ENCODE measurements at regions not wholly inside any gene's neighbourhood (a gene's known extent, or its start where the extent isn't known, plus 50 kb on each side); places are given as distances from the start of the nearest gene placed in this dataset.
"Not testable (repeated sequence)": the region's sequence is repeated elsewhere in the genome, so short reads cannot be mapped to it uniquely, and the experiment has no call there.

DNA sequence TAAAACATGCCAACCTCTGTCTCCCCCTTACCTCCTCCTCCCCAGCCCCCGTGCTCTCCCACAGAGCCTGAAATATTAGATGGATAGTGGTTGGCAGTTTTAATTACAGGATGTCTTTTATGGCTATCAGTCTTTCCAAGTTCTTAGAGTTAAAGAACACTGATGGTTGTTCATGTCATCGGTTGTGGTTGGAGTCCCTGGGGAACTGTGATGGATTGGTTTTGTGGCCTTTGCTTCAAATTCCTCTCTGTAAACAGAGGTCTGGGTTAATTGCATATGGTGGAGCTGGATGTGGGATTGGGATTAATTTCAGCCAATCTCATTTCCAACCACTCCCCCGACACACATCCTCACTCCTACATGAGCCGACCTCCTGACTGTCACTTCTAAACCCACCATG is 164.5 kb upstream of the PROK2 start:
- H3K4me3 ChIP-seq (ENCODE audit: control insufficient read depth, low read depth, low read length) = no peak overlapping the region
- DNase-seq (ENCODE audit: low read depth) = no peak
- TF ChIP-seq, protein P1, sequence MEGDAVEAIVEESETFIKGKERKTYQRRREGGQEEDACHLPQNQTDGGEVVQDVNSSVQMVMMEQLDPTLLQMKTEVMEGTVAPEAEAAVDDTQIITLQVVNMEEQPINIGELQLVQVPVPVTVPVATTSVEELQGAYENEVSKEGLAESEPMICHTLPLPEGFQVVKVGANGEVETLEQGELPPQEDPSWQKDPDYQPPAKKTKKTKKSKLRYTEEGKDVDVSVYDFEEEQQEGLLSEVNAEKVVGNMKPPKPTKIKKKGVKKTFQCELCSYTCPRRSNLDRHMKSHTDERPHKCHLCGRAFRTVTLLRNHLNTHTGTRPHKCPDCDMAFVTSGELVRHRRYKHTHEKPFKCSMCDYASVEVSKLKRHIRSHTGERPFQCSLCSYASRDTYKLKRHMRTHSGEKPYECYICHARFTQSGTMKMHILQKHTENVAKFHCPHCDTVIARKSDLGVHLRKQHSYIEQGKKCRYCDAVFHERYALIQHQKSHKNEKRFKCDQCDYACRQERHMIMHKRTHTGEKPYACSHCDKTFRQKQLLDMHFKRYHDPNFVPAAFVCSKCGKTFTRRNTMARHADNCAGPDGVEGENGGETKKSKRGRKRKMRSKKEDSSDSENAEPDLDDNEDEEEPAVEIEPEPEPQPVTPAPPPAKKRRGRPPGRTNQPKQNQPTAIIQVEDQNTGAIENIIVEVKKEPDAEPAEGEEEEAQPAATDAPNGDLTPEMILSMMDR (IDR thresholded peaks at IDR 0.05; ENCODE audit: control insufficient read depth, insufficient read depth, low read depth, low read length, missing control alignments) = no peak

DNA sequence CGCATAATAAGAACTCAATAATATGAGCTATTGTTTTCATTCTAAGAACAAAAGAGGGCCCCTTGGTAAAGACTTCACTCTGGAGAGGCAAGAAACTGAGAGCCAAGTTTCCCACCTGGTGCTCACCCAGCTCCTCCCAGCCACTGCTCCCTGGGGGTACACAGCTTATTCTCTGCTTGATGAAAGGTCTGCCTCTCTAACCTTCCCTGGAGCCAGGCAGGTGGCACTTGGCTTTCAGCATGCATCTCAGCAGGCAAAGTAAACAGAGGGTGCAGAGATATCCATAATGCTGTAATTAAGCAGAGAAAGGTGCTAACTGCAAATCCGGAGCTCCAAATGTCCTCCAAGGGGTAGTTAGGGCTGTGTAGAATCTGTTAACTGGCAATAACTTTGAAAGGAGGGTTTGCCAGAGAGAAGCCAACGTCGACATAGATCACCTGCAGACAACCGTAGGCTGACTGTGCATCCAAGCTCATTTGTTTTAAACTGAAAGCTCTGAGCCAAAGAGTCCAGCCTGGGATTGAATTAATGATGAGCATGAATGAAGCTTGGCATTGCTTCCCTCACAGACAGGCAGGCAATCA is 159.6 kb upstream of the PROK2 start:
- DNase-seq (ENCODE audit: low read depth) = no peak
- H3K4me3 ChIP-seq (ENCODE audit: control insufficient read depth, low read depth, low read length) = no peak overlapping the region
- TF ChIP-seq, protein P1 (IDR thresholded peaks at IDR 0.05; ENCODE audit: control insufficient read depth, insufficient read depth, low read depth, low read length, missing control alignments) = no peak

DNA sequence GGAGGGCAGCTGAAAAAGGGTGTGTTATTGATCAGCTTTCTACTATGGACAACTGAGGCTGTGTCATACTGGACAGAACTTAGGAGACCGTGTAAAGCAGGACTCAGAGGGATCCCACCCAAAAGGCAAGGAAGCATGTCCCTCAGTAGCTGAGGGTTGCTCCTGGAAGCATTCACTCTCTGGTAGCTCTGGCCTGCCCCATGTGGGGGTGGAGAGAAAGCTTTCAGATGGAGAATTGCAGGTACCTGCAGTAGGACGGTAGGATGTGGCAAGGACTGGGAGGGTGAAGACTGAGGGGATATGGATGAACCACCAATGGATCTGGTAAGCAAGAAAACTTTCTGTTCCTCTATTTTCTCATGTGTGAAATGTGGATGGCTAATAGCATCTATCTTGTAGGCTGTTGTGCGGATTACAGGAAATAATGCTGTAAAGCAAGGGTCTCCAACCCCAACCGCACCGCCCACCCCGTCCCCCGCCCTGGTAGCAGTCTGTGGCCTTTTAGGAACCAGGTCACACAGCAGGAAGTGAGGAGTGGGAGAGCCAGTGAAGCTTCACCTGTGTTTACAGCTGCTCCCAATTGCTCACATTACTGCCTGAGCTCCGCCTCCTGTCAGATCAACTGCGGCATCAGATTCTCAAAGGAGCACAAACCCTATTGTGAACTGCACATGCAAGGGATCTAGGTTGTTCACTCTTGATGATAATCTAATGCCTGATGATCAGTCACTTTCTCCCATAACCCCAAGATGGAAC is 157.7 kb upstream of the PROK2 start:
- DNase-seq (ENCODE audit: low read depth) = no peak
- H3K4me3 ChIP-seq (ENCODE audit: control insufficient read depth, low read depth, low read length) = no peak overlapping the region
- TF ChIP-seq, protein P1 (IDR thresholded peaks at IDR 0.05; ENCODE audit: control insufficient read depth, insufficient read depth, low read depth, low read length, missing control alignments) = no peak

DNA sequence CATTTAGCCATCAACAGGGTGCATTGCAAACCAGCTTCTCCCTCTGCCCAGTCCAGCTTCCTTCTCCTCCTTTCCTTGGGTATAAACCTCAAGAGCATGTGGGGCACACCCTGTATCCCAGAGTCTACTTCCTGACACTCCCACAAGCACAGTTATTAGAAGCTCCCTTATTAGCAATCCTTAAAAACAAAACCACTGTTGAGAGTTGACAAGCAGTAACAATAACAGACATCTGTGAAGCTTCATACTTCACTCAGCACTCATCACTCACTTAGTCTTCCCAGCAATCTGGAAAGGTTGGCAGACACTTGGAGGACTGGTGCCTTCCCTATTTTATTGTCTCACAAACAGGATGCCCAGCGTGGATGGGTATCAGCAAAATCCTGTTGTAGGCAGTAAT is 155.5 kb upstream of the PROK2 start:
- TF ChIP-seq, protein P1 (IDR thresholded peaks at IDR 0.05; ENCODE audit: control insufficient read depth, insufficient read depth, low read depth, low read length, missing control alignments) = no peak
- DNase-seq (ENCODE audit: low read depth) = no peak
- H3K4me3 ChIP-seq (ENCODE audit: control insufficient read depth, low read depth, low read length) = no peak overlapping the region

DNA sequence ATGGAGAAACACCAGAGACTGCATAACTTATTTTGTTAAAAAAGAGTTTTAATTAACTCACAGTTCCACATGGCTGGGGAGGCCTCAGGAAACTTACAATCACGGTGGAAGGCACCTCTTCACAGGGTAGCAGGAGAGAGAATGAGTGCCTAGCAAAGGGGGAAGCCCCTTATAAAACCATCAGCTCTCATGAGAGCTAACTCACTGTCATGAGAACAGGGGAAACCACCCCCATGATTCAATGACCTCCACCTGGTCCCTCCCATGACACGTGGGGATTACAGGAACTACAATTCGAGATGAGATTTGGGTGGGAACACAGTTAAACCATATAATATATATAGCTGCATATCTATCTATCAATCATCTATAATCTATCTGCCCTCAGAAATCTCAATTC is 153.1 kb upstream of the PROK2 start:
- DNase-seq (ENCODE audit: low read depth); H3K4me3 ChIP-seq (ENCODE audit: control insufficient read depth, low read depth, low read length): not testable (repeated sequence)

DNA sequence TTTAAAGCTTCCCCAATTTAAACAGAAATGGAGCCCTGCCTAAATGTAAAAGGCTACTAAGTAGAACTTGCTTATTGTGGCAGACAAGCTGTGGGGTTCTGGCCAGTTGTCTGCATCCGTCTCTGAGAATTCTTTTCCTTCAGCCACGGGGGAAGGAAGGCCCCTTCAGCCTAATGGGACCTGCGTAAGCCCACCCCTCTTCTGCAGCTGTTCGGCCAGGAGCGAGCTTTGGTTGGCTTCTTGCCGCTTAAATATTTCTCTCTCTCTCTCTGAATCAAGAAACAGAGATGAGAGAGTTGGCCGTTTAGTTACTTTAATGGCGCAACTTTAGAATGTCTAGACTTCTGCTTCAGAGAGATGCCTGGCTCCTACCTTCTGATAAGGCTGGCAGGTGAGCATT is 151.7 kb upstream of the PROK2 start:
- DNase-seq (ENCODE audit: low read depth) = no peak
- no peak overlapping the region for H3K4me3 ChIP-seq (ENCODE audit: control insufficient read depth, low read depth, low read length)

More for the DNA sequence above, 151.7 kb upstream of the PROK2 start:
- TF ChIP-seq, protein P1 (IDR thresholded peaks at IDR 0.05; ENCODE audit: control insufficient read depth, insufficient read depth, low read depth, low read length, missing control alignments) = no peak

All from AG09309 (cell line).